ENCODE measurements at regions not wholly inside any gene's neighbourhood (a gene's known extent, or its start where the extent isn't known, plus 50 kb on each side); places are given as distances from the start of the nearest gene placed in this dataset.
A peak's percentile ranks its signal among the peaks of the same experiment; 100 is the strongest.

GRCh38 chr4:8526363-8526855, 53.8 kb upstream of the GPR78 start:
- Histone ChIP-seq H2AFZ (ENCODE audit: low read depth, low read length) (no peak overlapping the region), H3K9ac (ENCODE audit: low read length) (no peak overlapping the region), H3K27ac (ENCODE audit: low read depth, low read length) (no peak overlapping the region), H3K27me3 (ENCODE audit: insufficient read depth, low read length) (no peaks in the 10 kb centered on the region), H3K4me3 (ENCODE audit: insufficient read depth, low read depth, low read length) (no peak overlapping the region), H3K4me1 (ENCODE audit: insufficient read depth, low read length) (no peaks in the 10 kb centered on the region), H3K9me3 (ENCODE audit: insufficient read depth, low read depth, low read length) (peaks cover 6% of the 10 kb centered on the region), H3K79me2 (ENCODE audit: insufficient read depth, low read length) (no peaks in the 10 kb centered on the region), H4K20me1 (ENCODE audit: insufficient read depth, low read length) (no peaks in the 10 kb centered on the region), H3K4me2 (ENCODE audit: low read length) (no peak overlapping the region), H3K36me3 (ENCODE audit: insufficient read depth, low read length) (no peaks in the 10 kb centered on the region)
- peaks cover 10% of the 10 kb centered on the region for H3K27me3 Mint-ChIP-seq (ENCODE audit: low read depth, unreplicated experiment)
- DNase-seq (ENCODE audit: low read depth) (no peak), FAIRE-seq (no peak)
- TF ChIP-seq CTCF (IDR thresholded peaks at IDR 0.05; ENCODE audit: insufficient read depth, low read depth, low read length) (no peak), EZH2 (IDR thresholded peaks at IDR 0.05; ENCODE audit: insufficient read depth, low read length) (no peak)
- no peaks in the 10 kb centered on the region for H3K36me3 Mint-ChIP-seq (ENCODE audit: low read depth, unreplicated experiment)
- H3K9me3 Mint-ChIP-seq (ENCODE audit: unreplicated experiment) = peaks cover 9% of the 10 kb centered on the region
- peak overlapping the region; percentile 83 for H3K27ac Mint-ChIP-seq (ENCODE audit: unreplicated experiment)
- H3K4me1 Mint-ChIP-seq (ENCODE audit: low read depth, unreplicated experiment) = peaks cover 20% of the 10 kb centered on the region
- H3K4me3 Mint-ChIP-seq (ENCODE audit: unreplicated experiment) = no peak overlapping the region

GRCh38 chr4:8528713-8529112, 51.5 kb upstream of the GPR78 start:
- peak overlapping the region; percentile 90 for H3K27ac Mint-ChIP-seq (ENCODE audit: unreplicated experiment)
- Histone ChIP-seq H3K36me3 (ENCODE audit: insufficient read depth, low read length) (no peaks in the 10 kb centered on the region), H3K27me3 (ENCODE audit: insufficient read depth, low read length) (no peaks in the 10 kb centered on the region), H3K9ac (ENCODE audit: low read length) (no peak overlapping the region), H3K79me2 (ENCODE audit: insufficient read depth, low read length) (no peaks in the 10 kb centered on the region), H3K4me2 (ENCODE audit: low read length) (no peak overlapping the region), H3K4me1 (ENCODE audit: insufficient read depth, low read length) (no peaks in the 10 kb centered on the region), H3K4me3 (ENCODE audit: insufficient read depth, low read depth, low read length) (no peak overlapping the region), H3K27ac (ENCODE audit: low read depth, low read length) (no peak overlapping the region), H3K9me3 (ENCODE audit: insufficient read depth, low read depth, low read length) (no peaks in the 10 kb centered on the region), H2AFZ (ENCODE audit: low read depth, low read length) (no peak overlapping the region), H4K20me1 (ENCODE audit: insufficient read depth, low read length) (no peaks in the 10 kb centered on the region)
- FAIRE-seq (peak; percentile 13), DNase-seq (ENCODE audit: low read depth) (peak; percentile 81)
- H3K4me3 Mint-ChIP-seq (ENCODE audit: unreplicated experiment) = peak overlapping the region; percentile 4
- H3K36me3 Mint-ChIP-seq (ENCODE audit: low read depth, unreplicated experiment) = no peaks in the 10 kb centered on the region
- TF ChIP-seq CTCF (IDR thresholded peaks at IDR 0.05; ENCODE audit: insufficient read depth, low read depth, low read length) (no peak), EZH2 (IDR thresholded peaks at IDR 0.05; ENCODE audit: insufficient read depth, low read length) (no peak)
- H3K4me1 Mint-ChIP-seq (ENCODE audit: low read depth, unreplicated experiment) = peaks cover 19% of the 10 kb centered on the region
- peaks cover 5% of the 10 kb centered on the region for H3K9me3 Mint-ChIP-seq (ENCODE audit: unreplicated experiment)
- peaks cover 6% of the 10 kb centered on the region for H3K27me3 Mint-ChIP-seq (ENCODE audit: low read depth, unreplicated experiment)

All from astrocyte (in vitro differentiated cells and primary cell).